Hepatic stellate cell (primary cell): ENCODE measurements at regions not wholly inside any gene's neighbourhood (a gene's known extent, or its start where the extent isn't known, plus 50 kb on each side); places are given as distances from the start of the nearest gene placed in this dataset.

Experiments used
- DNase-seq: peaks from one replicate; pipeline ENCODE4 v3.0.0; 2011; ENCODE audit warnings: low spot score

DNA sequence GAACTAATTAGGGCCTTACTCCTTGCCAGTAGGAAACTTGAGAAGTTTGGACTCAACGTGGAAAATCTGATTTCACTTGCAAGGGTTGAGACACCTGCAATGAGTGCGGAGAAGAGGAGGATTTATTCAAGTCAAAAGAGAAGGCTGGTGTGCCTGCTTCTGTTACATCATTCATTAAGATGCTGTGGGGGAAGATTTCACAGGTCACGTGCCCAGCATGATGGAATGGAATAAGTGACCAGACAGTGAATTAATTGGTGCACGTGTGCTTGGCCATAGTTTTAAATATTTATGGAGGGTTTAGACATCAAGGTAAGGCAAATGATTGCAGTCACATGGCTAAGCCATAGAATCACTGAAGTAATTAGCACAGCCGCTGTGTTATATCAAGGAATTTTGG is 155.0 kb downstream of the C7orf25 start:
- DNase-seq, result no peak

DNA sequence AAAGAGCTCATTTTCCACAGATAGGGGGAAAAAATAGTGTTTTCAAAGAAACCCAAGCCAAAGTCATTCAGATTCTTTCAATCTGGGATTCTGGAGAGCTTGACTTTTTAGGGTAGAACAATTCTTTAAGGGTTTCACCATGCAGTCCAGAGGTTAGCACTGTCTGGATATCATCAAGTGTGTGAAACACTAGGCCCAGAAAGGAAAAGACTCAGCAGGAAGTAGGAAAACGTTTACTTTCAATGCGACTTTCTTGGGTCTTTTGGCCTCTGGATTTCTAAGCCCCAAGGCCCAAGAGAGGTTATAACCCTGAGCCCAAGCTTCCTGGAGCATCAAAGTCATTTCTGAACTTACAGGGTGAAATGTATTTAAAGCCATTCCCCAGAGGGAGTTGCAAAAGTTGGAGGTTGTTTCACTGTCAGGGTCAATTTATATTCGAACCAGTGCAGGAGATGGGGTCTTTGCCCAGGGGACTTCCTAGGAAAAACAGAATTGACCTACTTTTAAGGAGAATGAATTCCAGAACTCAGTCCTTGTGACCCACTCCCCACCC is 158.0 kb downstream of the C7orf25 start:
- DNase-seq, result no peak

DNA sequence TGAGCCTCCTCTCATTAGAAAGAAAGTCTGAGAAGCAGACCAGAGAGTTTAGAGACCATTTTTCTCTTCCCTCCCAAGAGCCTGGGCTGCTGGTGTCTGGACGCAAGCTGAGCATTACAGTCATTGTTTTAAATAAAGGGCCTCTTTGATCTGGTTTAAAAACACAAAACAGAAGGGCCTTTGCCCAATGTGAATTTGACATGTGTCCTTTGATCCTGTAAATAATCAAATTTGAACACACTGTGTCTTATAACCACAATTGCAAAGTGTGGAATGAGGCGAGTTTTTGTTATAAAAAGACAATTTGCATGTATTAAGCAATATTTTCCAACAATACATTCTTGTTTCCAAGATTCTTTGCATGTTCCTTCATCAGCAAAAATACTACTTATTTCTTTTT is 158.5 kb downstream of the C7orf25 start:
- no peak for DNase-seq

DNA sequence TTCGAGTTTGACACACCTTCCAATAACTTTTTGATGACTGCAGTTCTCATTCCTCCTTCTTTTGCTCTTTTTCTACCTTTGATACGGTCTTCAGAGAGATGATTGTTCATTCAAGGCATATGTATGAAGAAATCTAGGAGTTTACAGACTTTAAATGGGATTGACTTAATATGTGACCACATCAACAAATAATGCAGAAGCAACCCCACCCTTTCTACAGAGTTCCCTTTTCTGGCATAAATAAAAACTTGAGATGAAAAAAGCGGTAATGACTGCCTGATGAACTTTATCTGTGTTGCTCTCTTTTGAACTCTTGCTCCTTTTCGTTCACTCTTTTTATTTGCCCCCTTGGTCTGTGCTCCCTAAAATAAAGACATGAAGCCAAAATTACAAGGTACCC is 161.7 kb downstream of the C7orf25 start:
- no peak for DNase-seq

DNA sequence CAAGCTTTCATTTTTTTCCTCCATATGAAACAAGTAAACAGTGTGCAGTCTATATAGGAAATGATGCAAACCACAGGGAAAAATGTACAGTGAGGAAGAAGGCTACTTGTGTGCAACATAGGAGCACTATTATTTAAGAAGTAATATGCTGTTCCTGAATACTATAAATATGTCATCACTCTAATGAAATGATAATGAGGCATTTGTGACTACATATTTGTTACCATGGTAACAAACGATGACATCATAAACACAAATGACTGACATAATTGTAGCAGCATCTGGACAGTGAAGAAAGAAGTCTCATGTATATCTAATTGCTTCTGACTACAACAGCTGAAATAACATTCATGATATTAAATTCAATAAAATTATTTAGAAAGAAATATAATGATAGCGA is 164.8 kb downstream of the C7orf25 start:
- no peak for DNase-seq

DNA sequence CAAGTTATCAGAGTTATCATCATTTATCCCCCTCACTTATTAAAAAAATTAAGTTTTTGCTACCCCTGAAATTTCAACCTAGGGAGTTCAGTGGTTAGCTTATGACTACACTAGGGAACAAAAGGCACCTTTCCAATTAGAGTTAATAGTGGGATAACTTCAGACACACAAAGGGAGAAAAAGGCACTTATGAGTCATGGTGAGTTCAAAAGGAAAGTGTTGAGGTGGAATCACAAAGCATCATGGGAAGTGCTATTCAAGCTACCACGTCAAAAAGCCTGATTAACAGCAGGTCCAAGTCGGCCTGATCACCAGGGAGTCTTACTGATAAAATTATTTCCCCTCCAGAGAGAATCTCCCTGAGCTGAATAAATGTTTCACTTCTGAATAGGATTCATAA is 165.7 kb downstream of the C7orf25 start:
- DNase-seq, result no peak

DNA sequence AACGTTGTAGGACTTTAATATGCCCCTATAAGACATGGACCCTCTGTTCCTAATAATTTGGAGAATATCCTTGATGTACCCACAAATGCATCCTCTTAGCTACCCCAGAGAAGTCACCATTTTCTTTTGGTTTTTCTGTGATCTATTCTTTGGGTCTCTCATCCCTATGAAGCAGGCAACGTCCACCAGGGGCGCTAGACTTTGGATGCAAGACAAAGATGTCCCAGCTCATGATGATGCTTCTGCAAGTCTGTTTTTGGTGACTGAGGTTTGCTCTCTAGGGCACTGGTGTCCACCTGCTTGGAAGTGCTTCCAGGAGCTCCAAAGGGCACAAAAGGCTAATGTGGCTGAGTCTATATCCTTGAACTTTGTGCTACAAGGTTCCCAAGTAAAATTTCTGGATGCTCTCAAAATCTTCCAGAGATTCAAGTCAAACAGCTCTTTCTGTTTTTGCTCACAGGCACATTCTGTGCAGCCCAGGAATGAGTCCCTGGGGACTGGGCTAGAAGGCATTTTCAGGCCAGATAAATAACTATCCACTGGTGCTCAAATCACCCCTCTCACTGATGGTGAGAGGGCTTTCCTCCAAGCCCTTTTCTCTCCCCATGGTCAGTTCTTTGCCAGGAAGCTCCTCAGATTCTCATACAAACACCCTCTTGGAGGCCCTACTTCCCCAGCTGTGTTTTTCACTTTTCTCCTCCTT is 166.4 kb downstream of the C7orf25 start:
- no peak for DNase-seq

DNA sequence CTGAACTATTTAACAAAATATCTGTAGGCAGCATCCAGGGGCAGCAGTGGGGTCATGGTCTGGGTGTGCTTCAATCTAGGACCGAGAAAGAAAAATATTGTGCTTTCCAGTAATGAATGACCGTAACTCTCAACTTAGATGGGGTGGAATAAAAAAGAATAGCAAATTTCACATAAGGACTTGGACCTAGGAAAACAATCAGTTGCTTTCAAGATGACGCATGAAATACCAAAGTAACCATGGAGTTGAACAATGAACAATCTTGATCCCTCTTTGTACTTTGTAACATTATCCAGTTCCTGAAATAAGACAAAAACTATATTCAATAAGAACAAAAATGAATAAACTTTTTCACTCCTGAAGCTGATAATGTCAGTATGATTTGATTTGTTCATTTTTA is 167.1 kb downstream of the C7orf25 start:
- no peak for DNase-seq

DNA sequence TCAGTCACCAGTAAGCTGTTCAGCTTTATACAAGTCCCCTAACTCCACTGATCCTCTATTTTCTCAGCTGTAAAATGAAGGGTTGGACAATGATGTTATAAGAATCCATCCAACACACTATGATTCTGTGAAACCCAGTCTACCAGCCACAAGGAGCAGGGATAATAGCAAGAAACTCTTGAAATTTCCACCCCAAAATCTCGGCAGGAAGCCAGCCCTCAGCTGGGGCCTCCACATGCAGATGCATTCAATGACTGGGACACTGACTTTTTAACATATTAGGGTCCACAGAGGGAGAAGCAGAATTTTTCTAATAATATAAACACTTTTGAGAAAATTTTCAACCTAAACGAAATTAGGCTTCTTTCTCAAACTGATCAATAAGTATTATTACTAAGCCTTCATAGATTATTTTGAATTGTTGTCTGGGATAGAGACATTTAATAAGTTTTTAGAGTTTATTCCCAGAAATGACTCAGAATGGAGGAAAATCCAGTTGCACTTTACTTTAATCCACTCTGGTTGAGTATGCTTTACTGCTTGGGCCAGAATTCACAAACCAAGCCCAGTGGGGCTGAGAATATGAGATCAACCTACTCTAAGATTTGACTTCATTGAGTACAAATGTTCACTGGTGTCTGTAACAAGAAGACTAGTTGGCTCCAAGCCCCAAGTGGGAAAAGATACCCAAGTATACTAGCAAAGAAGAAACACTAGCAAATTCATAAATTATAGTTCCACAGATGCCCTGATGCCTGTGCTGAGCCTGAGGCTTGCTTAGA is 168.6 kb downstream of the C7orf25 start:
- DNase-seq, result no peak

DNA sequence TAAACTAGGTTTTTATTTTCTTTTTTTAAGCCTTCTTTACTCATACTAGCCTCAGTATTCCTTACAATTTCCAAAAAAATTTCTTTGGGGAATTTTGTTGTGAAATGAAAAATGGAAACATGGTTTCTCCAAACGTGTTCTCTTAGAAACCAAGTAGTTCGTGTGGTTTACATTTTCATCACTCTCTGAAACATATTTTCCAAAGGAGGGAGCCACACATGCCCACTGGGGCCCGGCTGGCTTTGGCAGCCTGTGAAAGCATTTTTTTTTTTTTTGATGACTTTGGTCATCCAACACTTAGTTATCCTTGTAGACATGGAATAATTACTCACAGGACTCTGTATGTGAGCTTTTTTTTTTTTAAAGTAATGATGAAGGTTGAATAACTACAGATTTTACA is 169.6 kb downstream of the C7orf25 start:
- no peak for DNase-seq

DNA sequence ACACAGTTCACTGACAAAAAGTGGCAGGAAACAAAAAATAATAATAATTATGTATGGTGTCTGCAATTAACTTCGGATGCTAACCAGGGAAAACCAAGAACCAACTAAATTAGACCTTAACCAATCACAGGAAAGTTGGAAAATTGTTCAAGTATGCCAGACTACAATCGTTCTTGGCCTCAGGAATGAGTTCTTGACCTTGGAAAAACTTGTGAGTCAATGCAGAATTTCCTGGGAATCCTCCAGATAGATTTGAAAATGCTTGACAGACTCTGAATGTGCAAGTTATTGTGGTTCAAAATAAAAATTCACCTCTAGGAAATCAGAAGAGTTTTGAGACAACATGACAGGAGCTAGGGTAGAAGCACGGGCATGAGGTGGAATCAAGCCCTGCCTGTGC is 171.5 kb downstream of the C7orf25 start:
- no peak for DNase-seq

DNA sequence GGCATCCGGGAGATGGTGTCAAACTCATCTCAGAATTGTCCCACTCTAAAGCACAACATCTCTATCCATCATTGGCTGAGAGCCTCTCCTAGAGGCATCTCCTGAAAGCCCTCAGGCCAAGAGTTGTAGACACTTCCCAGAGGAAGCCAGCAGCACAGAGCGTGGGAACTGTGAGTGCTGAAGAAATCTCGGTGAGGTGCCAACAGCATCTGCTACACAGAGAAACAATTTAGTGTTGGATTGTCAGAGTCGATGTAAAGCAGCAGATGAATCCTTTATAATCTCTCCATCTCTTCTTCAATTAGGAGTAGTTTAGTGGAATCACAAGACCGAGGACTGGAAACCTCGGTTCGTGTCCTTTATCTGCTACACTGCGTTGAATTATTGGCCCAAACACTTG is 172.2 kb downstream of the C7orf25 start:
- DNase-seq, result no peak

DNA sequence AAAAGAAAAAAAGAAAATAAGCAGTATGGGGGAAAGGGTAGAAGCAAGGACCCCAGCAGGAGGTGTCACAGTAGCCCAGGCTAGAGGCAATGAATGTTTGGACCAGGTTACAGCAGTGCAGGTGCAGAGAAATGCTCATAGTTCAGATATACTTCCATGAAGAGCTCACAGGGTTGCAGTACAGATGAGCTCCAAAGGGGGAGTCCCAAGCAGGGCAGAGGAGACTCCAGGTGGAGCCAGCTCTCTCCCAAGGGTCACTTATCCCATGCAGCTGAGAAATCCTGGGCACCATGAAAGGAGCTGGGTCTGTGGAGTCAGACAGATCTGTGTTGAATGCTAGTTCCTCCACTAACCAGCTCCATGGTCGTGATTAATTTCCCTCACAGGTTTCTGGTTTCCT is 174.9 kb downstream of the C7orf25 start:
- no peak for DNase-seq

DNA sequence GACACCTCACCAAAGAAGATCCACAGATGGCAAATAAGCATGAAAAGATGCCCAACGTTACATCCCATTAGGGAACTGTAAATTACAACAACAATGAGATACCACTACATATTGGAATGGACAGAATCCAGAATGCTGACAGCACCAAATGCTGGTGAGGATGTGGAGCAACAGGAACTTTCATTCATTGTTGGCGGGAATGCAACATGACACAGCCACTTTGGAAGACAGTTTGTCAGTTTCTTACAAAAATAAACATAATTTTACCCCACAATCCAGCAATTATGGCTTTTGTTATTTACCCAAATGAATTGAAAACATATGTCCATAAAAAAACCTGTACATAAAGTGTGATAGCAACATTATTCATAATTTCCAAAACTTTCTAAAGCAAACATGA is 176.8 kb downstream of the C7orf25 start:
- DNase-seq, result no peak

DNA sequence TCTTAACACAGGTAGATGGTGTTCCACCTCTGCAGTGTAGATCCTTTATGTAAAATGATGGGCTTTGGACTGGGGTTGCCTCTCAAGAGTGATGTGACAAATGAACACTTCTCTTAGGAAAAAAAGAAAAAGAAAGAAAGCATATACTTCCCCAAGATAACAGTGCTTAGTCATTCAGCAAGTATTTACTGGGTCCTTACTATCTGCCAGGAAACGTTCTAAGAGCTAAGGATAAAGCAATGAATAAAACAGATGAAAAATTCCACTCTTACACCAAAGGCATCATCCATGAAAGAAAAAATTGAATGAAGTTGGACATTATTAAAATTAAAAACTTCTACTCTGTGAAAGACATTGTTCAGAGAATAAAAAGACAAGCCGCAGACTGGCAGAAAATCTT is 177.3 kb downstream of the C7orf25 start:
- no peak for DNase-seq

DNA sequence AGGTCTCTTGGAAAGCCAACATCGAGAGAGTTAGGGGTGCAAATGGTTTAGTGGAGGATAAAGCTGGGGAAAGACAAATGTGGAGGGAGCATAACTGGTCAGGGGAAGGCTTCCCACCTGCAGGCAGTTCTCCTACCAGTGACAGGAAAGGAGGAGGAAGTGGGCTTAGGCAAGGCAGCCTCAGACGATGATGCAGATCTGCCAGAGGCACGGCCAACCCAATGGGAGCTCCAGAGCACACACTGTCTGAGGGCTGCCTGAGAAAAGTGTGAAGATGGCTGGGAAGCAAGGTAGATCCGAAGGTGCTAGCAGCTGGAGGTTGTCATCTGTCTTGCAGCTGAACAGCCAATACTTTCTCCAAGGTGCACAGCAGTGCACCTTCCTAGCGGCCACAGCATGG is 178.8 kb downstream of the C7orf25 start:
- no peak for DNase-seq

DNA sequence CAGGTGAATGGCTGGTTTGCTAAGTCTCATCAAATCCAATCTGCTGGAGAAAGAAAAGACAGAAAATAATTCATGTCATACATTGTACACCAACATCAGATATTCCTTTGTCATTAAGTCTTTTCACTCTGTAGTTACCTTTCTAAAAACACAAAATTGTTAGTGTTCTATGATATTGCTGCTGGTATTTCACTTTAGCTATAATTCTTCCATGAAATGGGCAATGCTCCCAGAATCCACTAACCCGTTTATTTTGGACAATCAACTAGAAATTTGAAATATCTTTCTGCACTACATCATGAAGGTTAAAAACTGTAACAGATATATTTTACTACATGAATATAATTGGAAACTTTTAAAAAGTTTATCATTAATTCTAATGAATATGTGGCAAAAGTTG is 181.3 kb downstream of the C7orf25 start:
- no peak for DNase-seq

DNA sequence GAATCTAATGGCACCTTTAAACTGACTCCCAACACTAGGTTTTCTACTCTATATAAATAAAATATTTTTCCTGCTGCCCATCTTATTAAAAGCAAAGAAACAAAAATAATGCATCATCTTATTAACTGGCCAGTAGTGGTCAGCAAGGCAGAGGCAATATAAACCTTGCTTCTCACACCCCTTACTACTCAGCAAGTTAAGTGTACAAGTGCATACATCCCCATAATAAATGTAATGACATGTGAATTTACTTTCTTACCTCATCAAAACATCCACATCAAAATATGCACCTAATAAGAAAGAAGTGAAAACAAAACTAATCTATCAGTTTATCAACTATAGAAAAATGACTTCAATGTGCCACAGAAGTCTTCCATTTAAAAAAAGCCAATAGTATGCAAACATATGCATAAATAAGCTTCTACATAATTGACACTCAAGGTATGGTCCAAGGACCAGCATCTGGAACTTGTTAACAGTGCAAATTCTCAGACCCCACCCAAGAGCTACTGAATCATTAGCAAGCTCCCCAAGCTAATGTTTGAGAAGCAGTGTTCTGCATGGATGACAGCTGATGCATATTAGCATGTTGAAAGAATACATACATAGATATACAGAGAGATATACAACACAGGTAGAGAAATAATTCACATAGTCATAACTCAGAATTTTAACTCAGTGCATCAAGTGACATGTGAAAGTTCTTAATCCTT is 182.7 kb downstream of the C7orf25 start:
- DNase-seq, result no peak

DNA sequence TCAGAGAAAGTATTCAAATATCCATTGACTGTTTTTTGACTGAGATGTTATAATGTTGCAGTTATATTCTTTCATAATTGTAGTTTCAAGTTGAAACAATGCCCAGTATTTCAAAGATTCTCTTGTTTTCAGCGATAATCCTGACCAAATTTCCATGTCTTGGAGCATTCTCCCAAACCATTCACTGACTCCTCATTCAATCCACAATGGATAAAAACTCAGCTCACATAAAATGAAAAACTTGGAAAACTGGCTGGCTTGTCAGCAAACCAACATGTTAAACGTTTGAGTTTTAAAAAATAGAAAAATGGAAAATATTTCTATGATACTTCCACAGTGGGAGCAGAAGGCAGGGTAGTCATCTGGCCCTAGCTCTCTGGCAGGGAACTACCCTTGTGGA is 184.4 kb downstream of the C7orf25 start:
- DNase-seq, result no peak

DNA sequence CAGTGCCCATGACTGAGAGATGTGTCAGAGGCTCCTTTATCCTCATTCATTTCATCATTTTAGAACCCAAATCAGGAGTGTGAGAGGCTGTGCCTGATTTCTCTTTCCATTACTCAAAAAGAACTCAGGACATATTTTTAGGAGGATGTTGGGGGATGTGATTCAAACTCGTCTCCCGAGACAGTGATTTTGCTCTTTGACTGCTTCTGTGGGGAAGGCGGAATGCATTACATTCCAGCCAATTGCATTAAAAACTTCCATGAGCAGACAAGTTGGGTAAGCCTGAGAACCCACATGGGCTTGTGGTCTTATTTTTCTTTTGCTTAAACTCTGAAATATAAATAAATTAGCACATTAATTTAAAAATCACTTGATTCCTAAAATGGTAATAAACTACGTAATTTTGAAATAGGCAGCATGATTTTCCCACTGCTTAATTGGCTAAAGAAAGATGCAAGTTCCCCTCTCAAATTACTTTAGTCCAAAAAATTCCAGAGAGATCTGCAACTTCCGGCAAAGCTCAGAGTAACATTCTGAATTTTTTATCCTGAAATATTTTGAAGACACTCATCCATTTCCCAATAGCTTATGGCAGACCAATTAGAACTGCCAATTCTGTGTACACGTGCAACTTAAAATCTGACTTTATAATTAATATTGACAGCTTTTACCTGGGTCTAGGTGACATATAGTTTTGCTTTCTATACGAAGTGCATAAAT is 185.6 kb downstream of the C7orf25 start:
- no peak for DNase-seq

DNA sequence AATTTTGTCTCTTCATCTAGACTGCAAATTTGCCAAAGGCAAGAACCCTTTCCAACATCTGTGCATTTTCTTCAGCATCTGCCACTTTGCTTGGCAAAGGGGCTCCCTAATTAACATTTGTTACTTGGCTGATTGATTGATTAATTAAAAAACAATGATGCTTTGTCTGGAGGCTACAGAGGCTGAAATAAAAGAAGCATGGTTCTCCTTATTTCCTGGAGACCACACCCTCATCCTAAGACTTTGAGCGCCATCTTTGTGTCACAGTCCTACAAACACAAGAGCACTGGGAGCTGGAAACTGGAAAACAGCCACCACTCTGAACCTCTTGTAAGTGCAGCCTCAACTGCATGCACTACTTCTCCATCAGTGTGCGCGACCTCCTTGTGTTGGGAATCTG is 189.2 kb downstream of the C7orf25 start:
- DNase-seq, result no peak

DNA sequence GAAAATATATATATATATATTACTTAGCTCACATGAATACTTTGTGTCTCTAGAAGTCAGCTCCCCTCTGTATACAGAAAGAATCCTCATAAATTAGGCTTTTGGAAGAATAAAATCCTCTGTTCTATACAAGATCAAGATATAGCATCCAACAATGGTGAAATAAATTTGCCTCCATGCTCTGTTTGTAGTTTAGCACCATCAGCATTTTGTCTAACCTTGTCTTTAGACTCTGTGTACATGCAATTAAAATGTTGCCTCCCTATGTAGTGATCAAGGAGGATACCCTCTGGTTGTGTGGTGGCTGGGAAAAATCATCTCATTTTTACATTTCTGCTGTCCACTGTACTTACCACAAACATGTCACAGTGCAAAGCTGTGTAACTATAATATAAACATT is 189.7 kb downstream of the C7orf25 start:
- no peak for DNase-seq
